Left ventricle myocardium inferior (tissue), 1 donor: ENCODE measurements at regions not wholly inside any gene's neighbourhood (a gene's known extent, or its start where the extent isn't known, plus 50 kb on each side); places are given as distances from the start of the nearest gene placed in this dataset.

ENCODE experiments used
- DNase-seq: peaks from one replicate; pipeline ENCODE4 v3.0.0-alpha.2; 2020
- H3K27ac ChIP-seq: fragments of 200-600 bp; replicated peaks from 2 replicates; pipeline ENCODE4 v1.8.0; 2021
- H3K27me3 ChIP-seq: fragments of 200-600 bp; 2 replicates; pipeline ENCODE4 v1.8.0; 2021; ENCODE audit warnings: low read depth
- H3K36me3 ChIP-seq: fragments of 200-600 bp; 2 replicates; pipeline ENCODE4 v1.8.0; 2021
- H3K4me1 ChIP-seq: fragments of 200-600 bp; 2 replicates; pipeline ENCODE4 v1.8.0; 2021
- H3K4me3 ChIP-seq: fragments of 200-600 bp; 2 replicates; pipeline ENCODE4 v1.8.0; 2021; ENCODE audit warnings: mild to moderate bottlenecking, moderate library complexity
- H3K9me3 ChIP-seq: fragments of 200-600 bp; replicated peaks from 2 replicates; pipeline ENCODE4 v1.8.0; 2021
- intact Hi-C: fragments of 100-400 bp; cut with micrococcal nuclease; formaldehyde crosslinking; loops from one replicate; pipeline ENCODE4 v1.11.0; 2022
- TF ChIP-seq, protein P1 (sequence below): fragments of 200-600 bp; IDR thresholded peaks from 2 replicates; pipeline ENCODE4 v1.8.0; 2021; ENCODE audit warnings: antibody characterized with exemption, mild to moderate bottlenecking, borderline replicate concordance
- donor health status: DM: no; HTN: yes; CAD: no; lungs with severe emphysema.

- Histone ChIP-seq H3K4me1 (no peaks in the 10 kb centered on the region), H3K4me3 (no peak overlapping the region), H3K9me3 (no peaks in the 10 kb centered on the region), H3K27me3 (no peaks in the 10 kb centered on the region), H3K27ac (no peak overlapping the region), H3K36me3 (no peaks in the 10 kb centered on the region)
- no peak for DNase-seq
- intact Hi-C loops: no loop called here
- TF ChIP-seq, protein P1, sequence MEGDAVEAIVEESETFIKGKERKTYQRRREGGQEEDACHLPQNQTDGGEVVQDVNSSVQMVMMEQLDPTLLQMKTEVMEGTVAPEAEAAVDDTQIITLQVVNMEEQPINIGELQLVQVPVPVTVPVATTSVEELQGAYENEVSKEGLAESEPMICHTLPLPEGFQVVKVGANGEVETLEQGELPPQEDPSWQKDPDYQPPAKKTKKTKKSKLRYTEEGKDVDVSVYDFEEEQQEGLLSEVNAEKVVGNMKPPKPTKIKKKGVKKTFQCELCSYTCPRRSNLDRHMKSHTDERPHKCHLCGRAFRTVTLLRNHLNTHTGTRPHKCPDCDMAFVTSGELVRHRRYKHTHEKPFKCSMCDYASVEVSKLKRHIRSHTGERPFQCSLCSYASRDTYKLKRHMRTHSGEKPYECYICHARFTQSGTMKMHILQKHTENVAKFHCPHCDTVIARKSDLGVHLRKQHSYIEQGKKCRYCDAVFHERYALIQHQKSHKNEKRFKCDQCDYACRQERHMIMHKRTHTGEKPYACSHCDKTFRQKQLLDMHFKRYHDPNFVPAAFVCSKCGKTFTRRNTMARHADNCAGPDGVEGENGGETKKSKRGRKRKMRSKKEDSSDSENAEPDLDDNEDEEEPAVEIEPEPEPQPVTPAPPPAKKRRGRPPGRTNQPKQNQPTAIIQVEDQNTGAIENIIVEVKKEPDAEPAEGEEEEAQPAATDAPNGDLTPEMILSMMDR: no peak
Measured at GRCh38 chr11:110992481-110992880, 253.0 kb upstream of the POU2AF2 start.

DNA sequence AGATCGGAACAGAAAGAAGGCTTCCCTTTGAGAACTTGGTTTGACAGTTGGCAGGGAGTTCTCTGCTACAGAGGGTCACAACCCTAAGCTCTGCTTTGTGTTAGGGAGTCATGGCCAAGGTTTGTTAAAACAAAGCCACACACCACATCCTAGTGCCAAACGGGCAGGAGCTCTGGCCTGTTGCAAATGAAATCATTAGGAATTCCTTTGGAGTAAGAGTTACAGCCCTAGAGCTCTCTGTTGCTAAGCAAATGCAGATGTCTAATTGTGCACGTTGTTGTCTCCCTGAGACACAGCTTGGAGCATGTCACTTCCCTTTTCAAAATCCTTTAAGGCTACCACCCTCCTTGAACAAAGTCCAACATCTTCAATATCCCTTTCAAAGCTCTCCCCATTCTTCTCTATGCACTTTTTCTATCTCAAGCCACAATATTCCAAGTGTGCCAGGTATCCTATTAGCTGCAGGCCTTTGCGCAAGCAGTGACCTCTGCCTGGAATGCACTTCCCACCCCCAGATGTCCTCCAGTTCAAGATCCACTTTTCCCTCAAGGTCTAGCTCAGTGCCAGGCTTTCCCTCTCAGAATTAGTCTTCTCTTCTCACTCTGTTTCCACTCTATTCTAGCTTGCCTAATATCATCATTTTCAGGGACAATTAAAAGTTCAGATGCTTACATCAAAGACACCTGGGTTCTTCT, 253.7 kb upstream of the POU2AF2 start:
- intact Hi-C loops: no loop called here
- Histone ChIP-seq H3K4me1 (no peaks in the 10 kb centered on the region), H3K27me3 (no peaks in the 10 kb centered on the region), H3K36me3 (no peaks in the 10 kb centered on the region), H3K4me3 (no peak overlapping the region), H3K9me3 (no peaks in the 10 kb centered on the region), H3K27ac (no peak overlapping the region)
- DNase-seq: no peak
- TF ChIP-seq, protein P1: no peak

DNA sequence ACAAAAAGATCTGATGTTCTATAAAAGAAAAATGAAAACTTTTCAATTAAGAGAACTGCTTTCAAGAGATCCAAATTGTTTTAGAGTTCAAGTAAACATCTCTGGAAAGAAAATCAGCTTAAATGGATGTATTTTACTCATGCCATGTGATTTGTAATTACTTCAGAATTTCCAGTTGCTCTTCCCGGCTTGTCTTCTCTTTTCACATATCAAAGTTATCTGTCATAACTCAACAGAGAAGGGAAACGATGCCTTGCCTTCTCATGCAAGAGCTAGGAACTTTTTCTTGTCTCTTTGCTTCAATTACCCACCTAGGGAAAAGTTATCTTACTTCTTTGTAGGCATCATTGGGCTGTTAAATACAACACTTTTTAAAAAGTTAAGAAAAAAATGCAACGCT, 255.2 kb upstream of the POU2AF2 start:
- Histone ChIP-seq H3K27ac (no peak overlapping the region), H3K9me3 (no peaks in the 10 kb centered on the region), H3K4me3 (no peak overlapping the region), H3K36me3 (no peaks in the 10 kb centered on the region), H3K27me3 (no peaks in the 10 kb centered on the region), H3K4me1 (no peaks in the 10 kb centered on the region)
- DNase-seq: no peak
- intact Hi-C loops: no loop called here
- TF ChIP-seq, protein P1: no peak

DNA sequence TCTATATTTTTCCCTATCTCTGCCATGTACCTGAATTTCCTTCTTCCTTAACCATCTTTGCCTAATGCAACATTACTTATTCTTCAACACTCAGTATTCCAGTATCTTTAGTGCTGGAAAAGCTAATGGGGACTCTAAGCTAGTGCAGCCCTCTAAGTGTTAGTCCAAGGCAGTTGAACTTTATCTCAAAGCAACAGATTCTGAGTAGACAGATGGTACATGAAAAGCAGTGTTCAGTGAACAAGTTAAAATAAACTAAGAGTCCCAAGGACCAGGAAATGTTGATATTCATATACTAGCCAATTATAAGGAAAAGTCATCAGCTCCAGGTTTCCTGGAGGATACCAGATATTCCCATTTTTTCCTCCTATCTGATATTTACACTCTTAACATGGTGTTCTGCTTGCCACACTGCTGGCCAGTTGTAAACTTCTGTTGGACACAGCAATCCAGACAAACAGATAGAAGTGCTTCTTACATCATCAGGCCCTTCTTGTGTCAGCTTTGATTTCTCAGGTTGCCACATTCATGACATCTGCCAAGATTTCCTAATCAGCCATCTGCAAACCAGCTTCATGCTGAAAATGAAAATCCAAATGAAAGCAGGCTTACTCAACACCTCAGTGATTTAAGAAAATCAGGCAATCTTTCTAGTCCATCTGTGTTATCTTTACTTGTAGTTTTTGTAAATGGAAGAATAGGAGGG, 255.9 kb upstream of the POU2AF2 start:
- H3K4me3 ChIP-seq: no peak overlapping the region
- H3K27me3 ChIP-seq: no peaks in the 10 kb centered on the region
- intact Hi-C loops: no loop called here
- TF ChIP-seq, protein P1: no peak
- H3K36me3 ChIP-seq: no peaks in the 10 kb centered on the region
- H3K27ac ChIP-seq: no peak overlapping the region
- no peak for DNase-seq
- no peaks in the 10 kb centered on the region for H3K4me1 ChIP-seq
- H3K9me3 ChIP-seq: no peaks in the 10 kb centered on the region

GRCh38 chr11:110988671-110989070, 256.9 kb upstream of the POU2AF2 start:
- no peaks in the 10 kb centered on the region for H3K4me1 ChIP-seq
- TF ChIP-seq, protein P1: no peak
- no peaks in the 10 kb centered on the region for H3K27me3 ChIP-seq
- intact Hi-C loops: no loop called here
- no peak overlapping the region for H3K27ac ChIP-seq
- H3K4me3 ChIP-seq: no peak overlapping the region
- no peaks in the 10 kb centered on the region for H3K9me3 ChIP-seq
- DNase-seq: no peak
- H3K36me3 ChIP-seq: no peaks in the 10 kb centered on the region
